Thyroid gland (tissue), 4 donors: ENCODE measurements at regions not wholly inside any gene's neighbourhood (a gene's known extent, or its start where the extent isn't known, plus 50 kb on each side); places are given as distances from the start of the nearest gene placed in this dataset.

Experiments
- POLR2A ChIP-seq, 2 donors: fragments of 450-650 bp; IDR thresholded peaks; one replicate each; pipeline ENCODE4 v1.6.1; 2017; ENCODE audit warnings: antibody characterized with exemption in 2 of 2, mild to moderate bottlenecking in 2 of 2, moderate library complexity in 1 of 2
- TF ChIP-seq, protein P1 (sequence below), 6 experiments: fragments of 200-600 bp in 3 of 6; fragments of 450-650 bp in 3 of 6; sonication (generic) in 3 of 6; IDR thresholded peaks; one replicate each; pipeline ENCODE4 v1.5.1; 2016 to 2019; ENCODE audit warnings: antibody characterized with exemption in 6 of 6, mild to moderate bottlenecking in 2 of 6, inconsistent platforms in 1 of 6, moderate library complexity in 1 of 6

DNA sequence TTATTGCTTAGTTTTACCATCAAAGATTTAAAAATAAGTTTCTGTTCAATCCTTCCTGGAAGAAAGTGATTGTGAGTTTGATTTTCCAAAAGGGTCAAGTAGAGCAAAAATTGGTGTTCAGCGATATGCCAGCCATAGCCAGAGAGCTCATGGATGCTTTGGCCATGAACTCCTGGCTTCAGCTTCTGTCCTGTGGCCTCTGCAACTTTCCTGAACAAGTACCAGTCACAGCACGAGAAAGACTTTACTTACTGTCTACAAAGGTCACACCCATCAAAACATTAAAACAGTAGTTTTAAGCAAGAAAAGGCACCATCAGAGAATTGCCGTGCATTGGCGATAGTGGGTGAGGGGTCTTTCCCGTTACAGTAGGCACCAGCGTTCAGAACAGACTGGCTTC lies 753.0 kb upstream of the SGCG start:
- TF ChIP-seq, protein P1, sequence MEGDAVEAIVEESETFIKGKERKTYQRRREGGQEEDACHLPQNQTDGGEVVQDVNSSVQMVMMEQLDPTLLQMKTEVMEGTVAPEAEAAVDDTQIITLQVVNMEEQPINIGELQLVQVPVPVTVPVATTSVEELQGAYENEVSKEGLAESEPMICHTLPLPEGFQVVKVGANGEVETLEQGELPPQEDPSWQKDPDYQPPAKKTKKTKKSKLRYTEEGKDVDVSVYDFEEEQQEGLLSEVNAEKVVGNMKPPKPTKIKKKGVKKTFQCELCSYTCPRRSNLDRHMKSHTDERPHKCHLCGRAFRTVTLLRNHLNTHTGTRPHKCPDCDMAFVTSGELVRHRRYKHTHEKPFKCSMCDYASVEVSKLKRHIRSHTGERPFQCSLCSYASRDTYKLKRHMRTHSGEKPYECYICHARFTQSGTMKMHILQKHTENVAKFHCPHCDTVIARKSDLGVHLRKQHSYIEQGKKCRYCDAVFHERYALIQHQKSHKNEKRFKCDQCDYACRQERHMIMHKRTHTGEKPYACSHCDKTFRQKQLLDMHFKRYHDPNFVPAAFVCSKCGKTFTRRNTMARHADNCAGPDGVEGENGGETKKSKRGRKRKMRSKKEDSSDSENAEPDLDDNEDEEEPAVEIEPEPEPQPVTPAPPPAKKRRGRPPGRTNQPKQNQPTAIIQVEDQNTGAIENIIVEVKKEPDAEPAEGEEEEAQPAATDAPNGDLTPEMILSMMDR (IDR thresholded peaks at IDR 0.05) = no peak
- no peak for TF ChIP-seq POLR2A (IDR thresholded peaks at IDR 0.05)
